GM12878 (cell line): ENCODE measurements at regions not wholly inside any gene's neighbourhood (a gene's known extent, or its start where the extent isn't known, plus 50 kb on each side); places are given as distances from the start of the nearest gene placed in this dataset.

Experiments
- BMI1 ChIP-seq: fragments of 450-650 bp; IDR thresholded peaks from 2 replicates; pipeline ENCODE4 v1.6.1; 2016; ENCODE audit warnings: mild to moderate bottlenecking, moderate library complexity, borderline replicate concordance
- CHD1 ChIP-seq: IDR thresholded peaks from 2 replicates; pipeline ENCODE4 v1.6.1; 2012; ENCODE audit warnings: low read depth, low read length, improper control_type of control experiment
- FOS ChIP-seq: IDR thresholded peaks from 3 replicates; pipeline ENCODE4 v1.6.1; 2011; ENCODE audit warnings: borderline replicate concordance; ENCODE audit not compliant: insufficient read length; ENCODE audit errors: extremely low read depth
- GABPA ChIP-seq: IDR thresholded peaks from 2 replicates; pipeline ENCODE4 v1.6.1; 2014; ENCODE audit warnings: antibody characterized with exemption, low read depth, mild to moderate bottlenecking, inconsistent platforms
- GATAD2B ChIP-seq: fragments of 450-650 bp; conservative IDR thresholded peaks from 2 replicates; pipeline ENCODE4 v1.6.1; 2017; ENCODE audit warnings: low read depth, mild to moderate bottlenecking, moderate library complexity
- IKZF1 ChIP-seq: fragments of 450-650 bp; conservative IDR thresholded peaks from 2 replicates; pipeline ENCODE4 v1.6.1; 2017; ENCODE audit warnings: antibody characterized with exemption, mild to moderate bottlenecking
- MXI1 ChIP-seq: fragments of 150-350 bp; IDR thresholded peaks from 2 replicates; pipeline ENCODE4 v1.6.1; 2011; ENCODE audit warnings: low read depth, mild to moderate bottlenecking, inconsistent platforms, low read length, improper control_type of control experiment
- PAX8 ChIP-seq: fragments of 450-650 bp; IDR thresholded peaks from 2 replicates; pipeline ENCODE4 v1.6.1; 2017; ENCODE audit warnings: mild to moderate bottlenecking, moderate library complexity
- TCF3 ChIP-seq: IDR thresholded peaks from 2 replicates; pipeline ENCODE4 v1.6.1; 2012; ENCODE audit warnings: low read depth, mild to moderate bottlenecking, low read length, borderline replicate concordance; ENCODE audit not compliant: insufficient read depth
- TF ChIP-seq, protein P1 (sequence below): fragments of 450-650 bp; IDR thresholded peaks from 2 replicates; pipeline ENCODE4 v1.6.1; 2016; ENCODE audit warnings: mild to moderate bottlenecking
- TF ChIP-seq, protein P2 (sequence below): fragments of 450-650 bp; IDR thresholded peaks from 2 replicates; pipeline ENCODE4 v1.6.1; 2017; ENCODE audit warnings: antibody characterized with exemption, mild to moderate bottlenecking, moderate library complexity
- TF ChIP-seq, protein P3 (sequence below): fragments of 450-650 bp; IDR thresholded peaks from 2 replicates; pipeline ENCODE4 v1.6.1; 2017; ENCODE audit warnings: mild to moderate bottlenecking

DNA sequence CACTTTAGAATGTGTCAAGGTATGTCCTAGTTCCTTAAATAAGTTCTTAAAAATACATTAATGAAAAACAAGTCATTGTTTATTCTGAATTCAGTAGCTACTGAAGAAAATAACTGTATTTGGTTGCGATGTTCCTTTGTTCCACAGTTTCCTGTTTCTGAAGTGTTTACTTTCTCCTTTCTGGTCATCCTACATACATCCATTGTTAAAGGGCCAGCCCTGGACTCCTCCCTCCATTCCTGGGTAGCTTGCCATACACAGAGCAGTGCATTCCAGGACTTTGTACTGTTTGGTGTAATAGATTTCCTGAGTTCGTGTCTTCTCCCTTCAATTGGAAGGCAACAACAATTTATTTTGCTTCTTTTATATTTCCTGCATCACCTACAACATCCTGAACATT, 845.4 kb upstream of the CXADR start (continued):
- TF ChIP-seq, protein P1, sequence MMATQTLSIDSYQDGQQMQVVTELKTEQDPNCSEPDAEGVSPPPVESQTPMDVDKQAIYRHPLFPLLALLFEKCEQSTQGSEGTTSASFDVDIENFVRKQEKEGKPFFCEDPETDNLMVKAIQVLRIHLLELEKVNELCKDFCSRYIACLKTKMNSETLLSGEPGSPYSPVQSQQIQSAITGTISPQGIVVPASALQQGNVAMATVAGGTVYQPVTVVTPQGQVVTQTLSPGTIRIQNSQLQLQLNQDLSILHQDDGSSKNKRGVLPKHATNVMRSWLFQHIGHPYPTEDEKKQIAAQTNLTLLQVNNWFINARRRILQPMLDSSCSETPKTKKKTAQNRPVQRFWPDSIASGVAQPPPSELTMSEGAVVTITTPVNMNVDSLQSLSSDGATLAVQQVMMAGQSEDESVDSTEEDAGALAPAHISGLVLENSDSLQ: no peak
- TF ChIP-seq GATAD2B: no peak
- no peak for TF ChIP-seq TCF3
- TF ChIP-seq IKZF1: no peak
- TF ChIP-seq PAX8: no peak
- TF ChIP-seq, protein P2, sequence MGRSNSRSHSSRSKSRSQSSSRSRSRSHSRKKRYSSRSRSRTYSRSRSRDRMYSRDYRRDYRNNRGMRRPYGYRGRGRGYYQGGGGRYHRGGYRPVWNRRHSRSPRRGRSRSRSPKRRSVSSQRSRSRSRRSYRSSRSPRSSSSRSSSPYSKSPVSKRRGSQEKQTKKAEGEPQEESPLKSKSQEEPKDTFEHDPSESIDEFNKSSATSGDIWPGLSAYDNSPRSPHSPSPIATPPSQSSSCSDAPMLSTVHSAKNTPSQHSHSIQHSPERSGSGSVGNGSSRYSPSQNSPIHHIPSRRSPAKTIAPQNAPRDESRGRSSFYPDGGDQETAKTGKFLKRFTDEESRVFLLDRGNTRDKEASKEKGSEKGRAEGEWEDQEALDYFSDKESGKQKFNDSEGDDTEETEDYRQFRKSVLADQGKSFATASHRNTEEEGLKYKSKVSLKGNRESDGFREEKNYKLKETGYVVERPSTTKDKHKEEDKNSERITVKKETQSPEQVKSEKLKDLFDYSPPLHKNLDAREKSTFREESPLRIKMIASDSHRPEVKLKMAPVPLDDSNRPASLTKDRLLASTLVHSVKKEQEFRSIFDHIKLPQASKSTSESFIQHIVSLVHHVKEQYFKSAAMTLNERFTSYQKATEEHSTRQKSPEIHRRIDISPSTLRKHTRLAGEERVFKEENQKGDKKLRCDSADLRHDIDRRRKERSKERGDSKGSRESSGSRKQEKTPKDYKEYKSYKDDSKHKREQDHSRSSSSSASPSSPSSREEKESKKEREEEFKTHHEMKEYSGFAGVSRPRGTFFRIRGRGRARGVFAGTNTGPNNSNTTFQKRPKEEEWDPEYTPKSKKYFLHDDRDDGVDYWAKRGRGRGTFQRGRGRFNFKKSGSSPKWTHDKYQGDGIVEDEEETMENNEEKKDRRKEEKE: no peak
- TF ChIP-seq CHD1: no peak
- TF ChIP-seq, protein P3, sequence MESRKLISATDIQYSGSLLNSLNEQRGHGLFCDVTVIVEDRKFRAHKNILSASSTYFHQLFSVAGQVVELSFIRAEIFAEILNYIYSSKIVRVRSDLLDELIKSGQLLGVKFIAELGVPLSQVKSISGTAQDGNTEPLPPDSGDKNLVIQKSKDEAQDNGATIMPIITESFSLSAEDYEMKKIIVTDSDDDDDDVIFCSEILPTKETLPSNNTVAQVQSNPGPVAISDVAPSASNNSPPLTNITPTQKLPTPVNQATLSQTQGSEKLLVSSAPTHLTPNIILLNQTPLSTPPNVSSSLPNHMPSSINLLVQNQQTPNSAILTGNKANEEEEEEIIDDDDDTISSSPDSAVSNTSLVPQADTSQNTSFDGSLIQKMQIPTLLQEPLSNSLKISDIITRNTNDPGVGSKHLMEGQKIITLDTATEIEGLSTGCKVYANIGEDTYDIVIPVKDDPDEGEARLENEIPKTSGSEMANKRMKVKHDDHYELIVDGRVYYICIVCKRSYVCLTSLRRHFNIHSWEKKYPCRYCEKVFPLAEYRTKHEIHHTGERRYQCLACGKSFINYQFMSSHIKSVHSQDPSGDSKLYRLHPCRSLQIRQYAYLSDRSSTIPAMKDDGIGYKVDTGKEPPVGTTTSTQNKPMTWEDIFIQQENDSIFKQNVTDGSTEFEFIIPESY: no peak
- no peak for TF ChIP-seq FOS
- no peak for TF ChIP-seq MXI1
- no peak for TF ChIP-seq BMI1
- TF ChIP-seq GABPA: no peak
- TF ChIP-seq, all 136 proteins: peak for 0
